HAP-1 (cell line): ENCODE measurements at regions not wholly inside any gene's neighbourhood (a gene's known extent, or its start where the extent isn't known, plus 50 kb on each side); places are given as distances from the start of the nearest gene placed in this dataset.
"Not testable (repeated sequence)": the region's sequence is repeated elsewhere in the genome, so short reads cannot be mapped to it uniquely, and the experiment has no call there.

Experiments used
- DNase-seq, 2 experiments: peaks; one replicate each; pipeline ENCODE4 v3.0.0-alpha.2; 2016 to 2020; ENCODE audit warnings: low spot score in 2 of 2
- H3K27me3 ChIP-seq: fragments of 250-450 bp; sonication (Bioruptor Pico); 2 replicates; pipeline ENCODE4 v1.5.1; 2020; ENCODE audit warnings: low read depth, mild to moderate bottlenecking, moderate library complexity
- H3K36me3 ChIP-seq: fragments of 250-450 bp; sonication (Bioruptor Pico); replicated peaks from 2 replicates; pipeline ENCODE4 v1.5.1; 2020; ENCODE audit warnings: mild to moderate bottlenecking
- H3K4me1 ChIP-seq: fragments of 250-450 bp; sonication (Bioruptor Pico); 2 replicates; pipeline ENCODE4 v1.5.1; 2020; ENCODE audit warnings: mild to moderate bottlenecking
- H3K4me3 ChIP-seq: fragments of 250-450 bp; sonication (Bioruptor Pico); 2 replicates; pipeline ENCODE4 v1.5.1; 2020; ENCODE audit warnings: mild to moderate bottlenecking, moderate library complexity
- H3K9me3 ChIP-seq: fragments of 250-450 bp; sonication (Bioruptor Pico); 2 replicates; pipeline ENCODE4 v1.5.1; 2020; ENCODE audit warnings: mild to moderate bottlenecking, moderate library complexity
- in situ Hi-C: fragments of 300-500 bp; cut with MboI; formaldehyde crosslinking; loops from 3 replicates; pipeline ENCODE4 v1.14.3; 2020; ENCODE audit warnings: low sequenced_read_pairs, inconsistent platforms, mixed read lengths

- H3K4me3 ChIP-seq, in situ Hi-C loops, DNase-seq, H3K27me3 ChIP-seq, H3K9me3 ChIP-seq, H3K4me1 ChIP-seq, H3K36me3 ChIP-seq: not testable (repeated sequence)
Observed at GRCh38 chr4:131883181-131883580, 1265.9 kb upstream of the PCDH10 start.

GRCh38 chr4:131925662-131926061 lies 1223.4 kb upstream of the PCDH10 start:
- in situ Hi-C loops, H3K36me3 ChIP-seq, DNase-seq, H3K4me3 ChIP-seq, H3K9me3 ChIP-seq, H3K4me1 ChIP-seq, H3K27me3 ChIP-seq: not testable (repeated sequence)

GRCh38 chr4:131967646-131968045 lies 1181.4 kb upstream of the PCDH10 start:
- H3K27me3 ChIP-seq, H3K4me3 ChIP-seq, DNase-seq, H3K36me3 ChIP-seq, in situ Hi-C loops, H3K9me3 ChIP-seq, H3K4me1 ChIP-seq: not testable (repeated sequence)

- Histone ChIP-seq H3K4me3 (no peak overlapping the region), H3K27me3 (no peaks in the 10 kb centered on the region), H3K36me3 (no peaks in the 10 kb centered on the region), H3K4me1 (no peaks in the 10 kb centered on the region), H3K9me3 (no peaks in the 10 kb centered on the region; the same call in 1 of the 2 replicates)
- in situ Hi-C loops, result no loop called here
- DNase-seq, result no peak
Observed at GRCh38 chr4:131974730-131975129, 1174.4 kb upstream of the PCDH10 start.

- H3K4me1 ChIP-seq, H3K36me3 ChIP-seq, H3K9me3 ChIP-seq, H3K4me3 ChIP-seq, H3K27me3 ChIP-seq, DNase-seq, in situ Hi-C loops: not testable (repeated sequence)
Observed at GRCh38 chr4:131975276-131976132, 1173.6 kb upstream of the PCDH10 start.

- H3K9me3 ChIP-seq, H3K27me3 ChIP-seq, H3K36me3 ChIP-seq, H3K4me1 ChIP-seq, DNase-seq, in situ Hi-C loops, H3K4me3 ChIP-seq: not testable (repeated sequence)
Observed at GRCh38 chr4:131976133-131977002, 1172.7 kb upstream of the PCDH10 start.

GRCh38 chr4:131978120-131978519 lies 1171.0 kb upstream of the PCDH10 start:
- DNase-seq, result no peak
- in situ Hi-C loops, result no loop called here
- Histone ChIP-seq H3K27me3 (no peaks in the 10 kb centered on the region), H3K36me3 (no peaks in the 10 kb centered on the region), H3K4me1 (no peaks in the 10 kb centered on the region), H3K9me3 (no peaks in the 10 kb centered on the region; the same call in 1 of the 2 replicates), H3K4me3 (no peak overlapping the region)

GRCh38 chr4:131989576-131989975 lies 1159.5 kb upstream of the PCDH10 start:
- DNase-seq, result no peak
- H3K27me3 ChIP-seq, result no peaks in the 10 kb centered on the region
- in situ Hi-C loops, result no loop called here

GRCh38 chr4:132001542-132001941 lies 1147.6 kb upstream of the PCDH10 start:
- no peaks in the 10 kb centered on the region; the same call in 1 of the 2 replicates for H3K27me3 ChIP-seq
- H3K4me1 ChIP-seq, result no peaks in the 10 kb centered on the region
- in situ Hi-C loops, result no loop called here
- H3K4me3 ChIP-seq, result no peak overlapping the region
- H3K36me3 ChIP-seq, result no peaks in the 10 kb centered on the region
- DNase-seq, result no peak
- no peaks in the 10 kb centered on the region for H3K9me3 ChIP-seq

More at GRCh38 chr4:131989576-131989975, 1159.5 kb upstream of the PCDH10 start:
- Histone ChIP-seq H3K9me3 (no peaks in the 10 kb centered on the region), H3K36me3 (no peaks in the 10 kb centered on the region), H3K4me3 (no peak overlapping the region), H3K4me1 (no peaks in the 10 kb centered on the region)

- Histone ChIP-seq H3K27me3 (no peaks in the 10 kb centered on the region; the same call in 1 of the 2 replicates), H3K36me3 (no peaks in the 10 kb centered on the region), H3K4me3 (no peak overlapping the region), H3K4me1 (no peaks in the 10 kb centered on the region), H3K9me3 (no peaks in the 10 kb centered on the region)
- DNase-seq, result peak in 1 of 2 experiments; percentile 82
- in situ Hi-C loops, result no loop called here
Observed at GRCh38 chr4:132003593-132003992, 1145.5 kb upstream of the PCDH10 start.

- DNase-seq, result no peak
- Histone ChIP-seq H3K9me3 (no peaks in the 10 kb centered on the region), H3K4me1 (no peaks in the 10 kb centered on the region), H3K27me3 (no peaks in the 10 kb centered on the region), H3K4me3 (no peak overlapping the region), H3K36me3 (no peaks in the 10 kb centered on the region)
- in situ Hi-C loops, result no loop called here
Observed at GRCh38 chr4:132015321-132015720, 1133.8 kb upstream of the PCDH10 start.

- H3K9me3 ChIP-seq, result no peaks in the 10 kb centered on the region
- in situ Hi-C loops, result no loop called here
- no peaks in the 10 kb centered on the region for H3K36me3 ChIP-seq
- H3K4me1 ChIP-seq, result no peaks in the 10 kb centered on the region
- no peak for DNase-seq
- H3K27me3 ChIP-seq, result no peaks in the 10 kb centered on the region
- H3K4me3 ChIP-seq, result no peak overlapping the region
Observed at GRCh38 chr4:132016703-132017350, 1132.3 kb upstream of the PCDH10 start.

GRCh38 chr4:132026166-132026565 lies 1122.9 kb upstream of the PCDH10 start:
- H3K4me1 ChIP-seq, result no peaks in the 10 kb centered on the region
- no peaks in the 10 kb centered on the region for H3K9me3 ChIP-seq
- H3K4me3 ChIP-seq, result no peak overlapping the region
- no peak for DNase-seq
- in situ Hi-C loops, result no loop called here
- H3K27me3 ChIP-seq, result no peaks in the 10 kb centered on the region
- H3K36me3 ChIP-seq, result no peaks in the 10 kb centered on the region
